ENCODE measurements at regions not wholly inside any gene's neighbourhood (a gene's known extent, or its start where the extent isn't known, plus 50 kb on each side); places are given as distances from the start of the nearest gene placed in this dataset.

GRCh38 chr18:51955136-51955535, 384.9 kb upstream of the DCC start:
- no peak for DNase-seq

- no peak for DNase-seq
Measured at GRCh38 chr18:51957001-51957400, 383.0 kb upstream of the DCC start.

- no peak for DNase-seq
Measured at GRCh38 chr18:51980101-51980500, 359.9 kb upstream of the DCC start.

- DNase-seq: no peak
Measured at GRCh38 chr18:51988277-51988676, 351.7 kb upstream of the DCC start.

GRCh38 chr18:51997129-51997528, 342.9 kb upstream of the DCC start:
- no peak for DNase-seq

- no peak for DNase-seq
Measured at GRCh38 chr18:51998066-51998465, 341.9 kb upstream of the DCC start.

GRCh38 chr18:51998711-51999110, 341.3 kb upstream of the DCC start:
- DNase-seq: no peak

- DNase-seq: no peak
Measured at GRCh38 chr18:51999351-51999750, 340.6 kb upstream of the DCC start.

GRCh38 chr18:52000435-52000834, 339.6 kb upstream of the DCC start:
- no peak for DNase-seq

GRCh38 chr18:52001106-52001505, 338.9 kb upstream of the DCC start:
- DNase-seq: no peak

GRCh38 chr18:52002600-52002999, 337.4 kb upstream of the DCC start:
- DNase-seq: no peak

- no peak for DNase-seq
Measured at GRCh38 chr18:52007105-52007504, 332.9 kb upstream of the DCC start.

- no peak for DNase-seq
Measured at GRCh38 chr18:52008330-52008729, 331.7 kb upstream of the DCC start.

- DNase-seq: no peak
Measured at GRCh38 chr18:52008736-52009135, 331.3 kb upstream of the DCC start.

GRCh38 chr18:52009958-52010357, 330.0 kb upstream of the DCC start:
- no peak for DNase-seq

- no peak for DNase-seq
Measured at GRCh38 chr18:52045946-52046675, 293.9 kb upstream of the DCC start.

- DNase-seq: no peak
Measured at GRCh38 chr18:52046842-52047241, 293.2 kb upstream of the DCC start.

- DNase-seq: no peak
Measured at GRCh38 chr18:52054324-52054723, 285.7 kb upstream of the DCC start.

GRCh38 chr18:52060607-52061304, 279.2 kb upstream of the DCC start:
- DNase-seq: no peak

GRCh38 chr18:52063923-52064322, 276.1 kb upstream of the DCC start:
- no peak for DNase-seq

GRCh38 chr18:52069201-52069600, 270.8 kb upstream of the DCC start:
- DNase-seq: no peak

- DNase-seq: no peak
Measured at GRCh38 chr18:52070291-52070756, 269.7 kb upstream of the DCC start.

- no peak for DNase-seq
Measured at GRCh38 chr18:52077251-52077983, 262.6 kb upstream of the DCC start.

- DNase-seq: no peak
Measured at GRCh38 chr18:52082246-52082645, 257.8 kb upstream of the DCC start.

Data from midbrain (tissue), 1 donor.